OCI-LY7 (cell line): ENCODE measurements at regions not wholly inside any gene's neighbourhood (a gene's known extent, or its start where the extent isn't known, plus 50 kb on each side); places are given as distances from the start of the nearest gene placed in this dataset.
"Not testable (repeated sequence)": the region's sequence is repeated elsewhere in the genome, so short reads cannot be mapped to it uniquely, and the experiment has no call there.

Experiments
- EZH2phosphoT487 ChIP-seq: fragments of 200-600 bp; sonication (generic); IDR thresholded peaks from 2 replicates; pipeline ENCODE4 v1.6.1; 2018; ENCODE audit warnings: low read depth, borderline replicate concordance, mild to moderate bottlenecking, mixed run types, antibody characterized with exemption, low read length, moderate library complexity, mixed read lengths
- TF ChIP-seq, protein P1 (sequence below): fragments of 200-600 bp; sonication (generic); conservative IDR thresholded peaks from 2 replicates; pipeline ENCODE4 v1.5.1; 2014; ENCODE audit warnings: mild to moderate bottlenecking, antibody characterized with exemption, low read length, moderate library complexity, mixed read lengths

DNA sequence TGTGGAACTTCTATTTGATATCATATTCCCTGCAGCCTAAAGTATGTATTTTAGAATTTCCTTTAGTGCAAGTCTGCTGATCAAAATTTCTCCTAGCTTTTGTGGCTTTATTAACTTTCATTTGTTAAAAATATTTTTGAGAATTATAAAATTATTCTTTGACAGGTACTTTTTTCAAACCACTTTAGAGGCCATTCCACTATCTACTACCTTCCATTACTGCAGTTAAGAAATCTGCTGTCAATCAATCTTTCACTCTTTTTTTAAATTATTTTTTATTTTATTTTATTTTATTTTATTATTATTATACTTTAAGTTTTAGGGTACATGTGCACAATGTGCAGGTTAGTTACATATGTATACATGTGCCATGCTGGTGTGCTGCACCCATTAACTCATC, 656.2 kb downstream of the CCDC85A start:
- TF ChIP-seq, protein P1, sequence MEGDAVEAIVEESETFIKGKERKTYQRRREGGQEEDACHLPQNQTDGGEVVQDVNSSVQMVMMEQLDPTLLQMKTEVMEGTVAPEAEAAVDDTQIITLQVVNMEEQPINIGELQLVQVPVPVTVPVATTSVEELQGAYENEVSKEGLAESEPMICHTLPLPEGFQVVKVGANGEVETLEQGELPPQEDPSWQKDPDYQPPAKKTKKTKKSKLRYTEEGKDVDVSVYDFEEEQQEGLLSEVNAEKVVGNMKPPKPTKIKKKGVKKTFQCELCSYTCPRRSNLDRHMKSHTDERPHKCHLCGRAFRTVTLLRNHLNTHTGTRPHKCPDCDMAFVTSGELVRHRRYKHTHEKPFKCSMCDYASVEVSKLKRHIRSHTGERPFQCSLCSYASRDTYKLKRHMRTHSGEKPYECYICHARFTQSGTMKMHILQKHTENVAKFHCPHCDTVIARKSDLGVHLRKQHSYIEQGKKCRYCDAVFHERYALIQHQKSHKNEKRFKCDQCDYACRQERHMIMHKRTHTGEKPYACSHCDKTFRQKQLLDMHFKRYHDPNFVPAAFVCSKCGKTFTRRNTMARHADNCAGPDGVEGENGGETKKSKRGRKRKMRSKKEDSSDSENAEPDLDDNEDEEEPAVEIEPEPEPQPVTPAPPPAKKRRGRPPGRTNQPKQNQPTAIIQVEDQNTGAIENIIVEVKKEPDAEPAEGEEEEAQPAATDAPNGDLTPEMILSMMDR = not testable (repeated sequence)
- not testable (repeated sequence) for TF ChIP-seq EZH2phosphoT487
